AG09319 (cell line): ENCODE measurements at regions not wholly inside any gene's neighbourhood (a gene's known extent, or its start where the extent isn't known, plus 50 kb on each side); places are given as distances from the start of the nearest gene placed in this dataset.

ENCODE experiments used
- DNase-seq: peaks from one replicate; pipeline ENCODE4 v3.0.0-alpha.2; 2010; ENCODE audit warnings: low read depth; ENCODE audit errors: extremely low read depth
- CTCF ChIP-seq: IDR thresholded peaks from 2 replicates; pipeline ENCODE4 v1.5.1; 2011; ENCODE audit warnings: low read depth, mild to moderate bottlenecking, inconsistent platforms, low read length, moderate library complexity

DNA sequence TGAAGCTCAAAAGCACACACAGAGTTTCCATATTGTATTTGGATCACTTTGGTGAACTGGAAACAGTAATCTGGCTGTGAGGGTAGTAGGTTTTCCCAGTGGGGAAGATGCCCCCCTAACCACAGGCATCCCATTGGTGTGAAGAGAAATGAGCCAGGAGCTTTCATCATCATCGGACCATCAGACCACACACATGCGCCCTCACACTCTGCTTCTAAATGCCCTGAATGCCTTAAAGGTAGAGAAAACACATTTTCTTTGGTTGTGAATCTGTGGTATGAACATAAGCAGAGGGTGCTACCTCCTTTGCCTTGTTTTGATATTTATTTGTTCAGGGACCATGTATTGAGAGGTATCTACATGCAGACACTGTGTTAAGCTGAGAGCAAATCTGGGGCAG lies 79.0 kb upstream of the DNAH14 start:
- no peak for DNase-seq
- no peak for TF ChIP-seq CTCF

DNA sequence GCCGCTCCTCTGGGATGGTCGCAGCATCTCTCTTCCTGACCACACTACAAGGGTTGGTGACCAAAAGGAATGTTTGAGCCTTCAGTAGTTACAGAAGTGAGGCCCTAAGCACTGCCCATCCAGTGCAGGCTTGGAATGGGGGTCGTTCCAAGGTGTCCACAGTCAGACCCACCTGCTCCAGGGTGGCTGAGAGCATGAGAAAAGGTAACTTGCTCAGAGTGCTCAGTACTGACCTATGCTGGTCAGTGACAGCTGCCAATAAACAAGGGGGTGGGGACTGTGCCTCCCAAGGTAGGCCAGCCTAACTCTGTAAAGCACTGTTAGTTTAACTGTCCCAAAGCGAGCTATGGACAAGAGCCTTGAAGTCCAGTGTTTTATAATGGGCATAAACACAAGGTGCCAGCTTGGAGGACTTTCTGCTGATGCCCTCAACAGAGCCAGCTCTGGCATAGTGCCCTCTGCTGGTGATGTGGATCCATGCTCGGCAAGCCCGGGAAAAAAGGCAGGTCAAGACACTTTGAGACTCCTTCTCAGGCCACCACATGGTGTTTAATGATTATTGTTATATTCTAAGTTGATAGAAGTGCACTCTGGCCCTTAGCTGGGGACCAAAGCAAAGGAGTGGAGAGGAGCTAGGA lies 78.1 kb upstream of the DNAH14 start:
- DNase-seq = peak; percentile 28
- peak; percentile 84 for TF ChIP-seq CTCF

GRCh38 chr1:224851848-224852261 lies 77.6 kb upstream of the DNAH14 start:
- no peak for TF ChIP-seq CTCF
- no peak for DNase-seq

GRCh38 chr1:224852901-224853568 lies 76.4 kb upstream of the DNAH14 start:
- TF ChIP-seq CTCF = peak; percentile 74
- DNase-seq = peak; percentile 35

- no peak for TF ChIP-seq CTCF
These were observed 72.5 kb upstream of the DNAH14 start for GRCh38 chr1:224856973-224857372.

GRCh38 chr1:224859651-224860050 lies 69.8 kb upstream of the DNAH14 start:
- no peak for DNase-seq

More at GRCh38 chr1:224856973-224857372, 72.5 kb upstream of the DNAH14 start:
- DNase-seq = no peak

More at GRCh38 chr1:224859651-224860050, 69.8 kb upstream of the DNAH14 start:
- no peak for TF ChIP-seq CTCF
